ENCODE measurements at regions not wholly inside any gene's neighbourhood (a gene's known extent, or its start where the extent isn't known, plus 50 kb on each side); places are given as distances from the start of the nearest gene placed in this dataset.

DNA sequence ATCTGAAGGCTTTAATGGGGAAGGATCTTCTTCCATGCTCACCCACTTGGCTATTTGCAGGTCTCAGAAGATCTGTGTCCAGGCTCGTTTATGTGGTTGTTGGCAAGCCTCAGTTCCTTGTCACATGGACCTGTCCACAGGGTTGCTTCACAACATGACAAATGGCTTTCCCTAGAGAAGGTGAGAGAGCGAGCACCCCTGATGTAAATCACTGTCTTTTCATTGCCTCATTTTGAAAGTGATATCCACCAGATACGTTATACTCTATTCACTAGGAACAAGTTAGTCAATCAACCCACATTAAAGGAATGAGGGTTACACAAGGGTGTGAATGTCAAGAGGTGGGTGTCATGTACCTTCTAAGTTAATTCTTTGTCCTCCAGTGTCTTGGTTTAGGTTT lies 433.3 kb downstream of the RPS6KC1 start:
- TF ChIP-seq ZFP30 (CRISPR knock-in tag; IDR thresholded peaks at IDR 0.05) (no peak), ZNF70 (CRISPR knock-in tag; IDR thresholded peaks at IDR 0.05) (no peak), ISL1 (CRISPR knock-in tag; IDR thresholded peaks at IDR 0.05) (no peak), TCF4 (CRISPR knock-in tag; IDR thresholded peaks at IDR 0.05; ENCODE audit: borderline replicate concordance) (no peak), OSR1 (CRISPR knock-in tag; IDR thresholded peaks at IDR 0.05) (no peak), ZNF565 (CRISPR knock-in tag; conservative IDR thresholded peaks at IDR 0.05; ENCODE audit: low read depth) (no peak), ARNTL (CRISPR knock-in tag; IDR thresholded peaks at IDR 0.05; ENCODE audit: borderline replicate concordance, low read depth) (no peak)
- TF ChIP-seq, protein P1, sequence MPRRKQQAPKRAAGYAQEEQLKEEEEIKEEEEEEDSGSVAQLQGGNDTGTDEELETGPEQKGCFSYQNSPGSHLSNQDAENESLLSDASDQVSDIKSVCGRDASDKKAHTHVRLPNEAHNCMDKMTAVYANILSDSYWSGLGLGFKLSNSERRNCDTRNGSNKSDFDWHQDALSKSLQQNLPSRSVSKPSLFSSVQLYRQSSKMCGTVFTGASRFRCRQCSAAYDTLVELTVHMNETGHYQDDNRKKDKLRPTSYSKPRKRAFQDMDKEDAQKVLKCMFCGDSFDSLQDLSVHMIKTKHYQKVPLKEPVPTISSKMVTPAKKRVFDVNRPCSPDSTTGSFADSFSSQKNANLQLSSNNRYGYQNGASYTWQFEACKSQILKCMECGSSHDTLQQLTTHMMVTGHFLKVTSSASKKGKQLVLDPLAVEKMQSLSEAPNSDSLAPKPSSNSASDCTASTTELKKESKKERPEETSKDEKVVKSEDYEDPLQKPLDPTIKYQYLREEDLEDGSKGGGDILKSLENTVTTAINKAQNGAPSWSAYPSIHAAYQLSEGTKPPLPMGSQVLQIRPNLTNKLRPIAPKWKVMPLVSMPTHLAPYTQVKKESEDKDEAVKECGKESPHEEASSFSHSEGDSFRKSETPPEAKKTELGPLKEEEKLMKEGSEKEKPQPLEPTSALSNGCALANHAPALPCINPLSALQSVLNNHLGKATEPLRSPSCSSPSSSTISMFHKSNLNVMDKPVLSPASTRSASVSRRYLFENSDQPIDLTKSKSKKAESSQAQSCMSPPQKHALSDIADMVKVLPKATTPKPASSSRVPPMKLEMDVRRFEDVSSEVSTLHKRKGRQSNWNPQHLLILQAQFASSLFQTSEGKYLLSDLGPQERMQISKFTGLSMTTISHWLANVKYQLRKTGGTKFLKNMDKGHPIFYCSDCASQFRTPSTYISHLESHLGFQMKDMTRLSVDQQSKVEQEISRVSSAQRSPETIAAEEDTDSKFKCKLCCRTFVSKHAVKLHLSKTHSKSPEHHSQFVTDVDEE (CRISPR knock-in tag; IDR thresholded peaks at IDR 0.05), result no peak
- TF ChIP-seq, protein P2, sequence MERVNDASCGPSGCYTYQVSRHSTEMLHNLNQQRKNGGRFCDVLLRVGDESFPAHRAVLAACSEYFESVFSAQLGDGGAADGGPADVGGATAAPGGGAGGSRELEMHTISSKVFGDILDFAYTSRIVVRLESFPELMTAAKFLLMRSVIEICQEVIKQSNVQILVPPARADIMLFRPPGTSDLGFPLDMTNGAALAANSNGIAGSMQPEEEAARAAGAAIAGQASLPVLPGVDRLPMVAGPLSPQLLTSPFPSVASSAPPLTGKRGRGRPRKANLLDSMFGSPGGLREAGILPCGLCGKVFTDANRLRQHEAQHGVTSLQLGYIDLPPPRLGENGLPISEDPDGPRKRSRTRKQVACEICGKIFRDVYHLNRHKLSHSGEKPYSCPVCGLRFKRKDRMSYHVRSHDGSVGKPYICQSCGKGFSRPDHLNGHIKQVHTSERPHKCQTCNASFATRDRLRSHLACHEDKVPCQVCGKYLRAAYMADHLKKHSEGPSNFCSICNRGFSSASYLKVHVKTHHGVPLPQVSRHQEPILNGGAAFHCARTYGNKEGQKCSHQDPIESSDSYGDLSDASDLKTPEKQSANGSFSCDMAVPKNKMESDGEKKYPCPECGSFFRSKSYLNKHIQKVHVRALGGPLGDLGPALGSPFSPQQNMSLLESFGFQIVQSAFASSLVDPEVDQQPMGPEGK (CRISPR knock-in tag; IDR thresholded peaks at IDR 0.05; ENCODE audit: borderline replicate concordance), result no peak
- TF ChIP-seq, protein P3, sequence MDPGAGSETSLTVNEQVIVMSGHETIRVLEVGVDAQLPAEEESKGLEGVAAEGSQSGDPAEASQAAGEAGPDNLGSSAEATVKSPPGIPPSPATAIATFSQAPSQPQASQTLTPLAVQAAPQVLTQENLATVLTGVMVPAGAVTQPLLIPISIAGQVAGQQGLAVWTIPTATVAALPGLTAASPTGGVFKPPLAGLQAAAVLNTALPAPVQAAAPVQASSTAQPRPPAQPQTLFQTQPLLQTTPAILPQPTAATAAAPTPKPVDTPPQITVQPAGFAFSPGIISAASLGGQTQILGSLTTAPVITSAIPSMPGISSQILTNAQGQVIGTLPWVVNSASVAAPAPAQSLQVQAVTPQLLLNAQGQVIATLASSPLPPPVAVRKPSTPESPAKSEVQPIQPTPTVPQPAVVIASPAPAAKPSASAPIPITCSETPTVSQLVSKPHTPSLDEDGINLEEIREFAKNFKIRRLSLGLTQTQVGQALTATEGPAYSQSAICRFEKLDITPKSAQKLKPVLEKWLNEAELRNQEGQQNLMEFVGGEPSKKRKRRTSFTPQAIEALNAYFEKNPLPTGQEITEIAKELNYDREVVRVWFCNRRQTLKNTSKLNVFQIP (CRISPR knock-in tag; IDR thresholded peaks at IDR 0.05; ENCODE audit: borderline replicate concordance, low read depth), result no peak

Measured in SK-N-SH treated with all-trans-retinoic acid at 6 μM for 48 hours (cell line).